GM21737 (cell line): ENCODE measurements at regions not wholly inside any gene's neighbourhood (a gene's known extent, or its start where the extent isn't known, plus 50 kb on each side); places are given as distances from the start of the nearest gene placed in this dataset.

ENCODE experiments used
- ATAC-seq: cut with Tn5 transposase; IDR thresholded peaks from one replicate; pipeline ENCODE4 v1.9.1; 2021; ENCODE audit warnings: mild to moderate bottlenecking, moderate library complexity; ENCODE audit not compliant: unreplicated experiment

- ATAC-seq: no peak
Observed at GRCh38 chr17:77426676-77427386, 286.1 kb downstream of the SEC14L1 start.

- ATAC-seq: no peak
Observed at GRCh38 chr17:77427391-77427991, 286.7 kb downstream of the SEC14L1 start.

GRCh38 chr17:77428020-77428748 lies 287.4 kb downstream of the SEC14L1 start:
- ATAC-seq: no peak

- ATAC-seq: no peak
Observed at GRCh38 chr17:77428749-77429368, 288.1 kb downstream of the SEC14L1 start.

- ATAC-seq: no peak
Observed at GRCh38 chr17:77429369-77429968, 288.7 kb downstream of the SEC14L1 start.

- no peak for ATAC-seq
Observed at GRCh38 chr17:77429969-77430752, 289.4 kb downstream of the SEC14L1 start.

- ATAC-seq: no peak
Observed at GRCh38 chr17:77432034-77432661, 291.4 kb downstream of the SEC14L1 start.

GRCh38 chr17:77432742-77433141 lies 292.0 kb downstream of the SEC14L1 start:
- ATAC-seq: no peak

- no peak for ATAC-seq
Observed at GRCh38 chr17:77433385-77434135, 292.8 kb downstream of the SEC14L1 start.

- no peak for ATAC-seq
Observed at GRCh38 chr17:77434136-77435114, 293.7 kb downstream of the SEC14L1 start.

- ATAC-seq: no peak
Observed at GRCh38 chr17:77435272-77436057, 294.7 kb downstream of the SEC14L1 start.

GRCh38 chr17:77436058-77436442 lies 295.3 kb downstream of the SEC14L1 start:
- ATAC-seq: no peak

- ATAC-seq: no peak
Observed at GRCh38 chr17:77436481-77436880, 295.7 kb downstream of the SEC14L1 start.

GRCh38 chr17:77437017-77437416 lies 296.2 kb downstream of the SEC14L1 start:
- no peak for ATAC-seq

- no peak for ATAC-seq
Observed at GRCh38 chr17:77437747-77438146, 297.0 kb downstream of the SEC14L1 start.

- ATAC-seq: no peak
Observed at GRCh38 chr17:77438241-77439188, 297.7 kb downstream of the SEC14L1 start.
